22Rv1 (cell line): ENCODE measurements at regions not wholly inside any gene's neighbourhood (a gene's known extent, or its start where the extent isn't known, plus 50 kb on each side); places are given as distances from the start of the nearest gene placed in this dataset.

ENCODE experiments used
- ZFX ChIP-seq: fragments of 450-650 bp; IDR thresholded peaks from 2 replicates; pipeline ENCODE4 v1.6.1; 2017; ENCODE audit warnings: antibody characterized with exemption, borderline replicate concordance
- TF ChIP-seq, protein P1 (sequence below): fragments of 450-650 bp; IDR thresholded peaks from 2 replicates; pipeline ENCODE4 v1.5.1; 2017; ENCODE audit warnings: mild to moderate bottlenecking

- TF ChIP-seq, protein P1, sequence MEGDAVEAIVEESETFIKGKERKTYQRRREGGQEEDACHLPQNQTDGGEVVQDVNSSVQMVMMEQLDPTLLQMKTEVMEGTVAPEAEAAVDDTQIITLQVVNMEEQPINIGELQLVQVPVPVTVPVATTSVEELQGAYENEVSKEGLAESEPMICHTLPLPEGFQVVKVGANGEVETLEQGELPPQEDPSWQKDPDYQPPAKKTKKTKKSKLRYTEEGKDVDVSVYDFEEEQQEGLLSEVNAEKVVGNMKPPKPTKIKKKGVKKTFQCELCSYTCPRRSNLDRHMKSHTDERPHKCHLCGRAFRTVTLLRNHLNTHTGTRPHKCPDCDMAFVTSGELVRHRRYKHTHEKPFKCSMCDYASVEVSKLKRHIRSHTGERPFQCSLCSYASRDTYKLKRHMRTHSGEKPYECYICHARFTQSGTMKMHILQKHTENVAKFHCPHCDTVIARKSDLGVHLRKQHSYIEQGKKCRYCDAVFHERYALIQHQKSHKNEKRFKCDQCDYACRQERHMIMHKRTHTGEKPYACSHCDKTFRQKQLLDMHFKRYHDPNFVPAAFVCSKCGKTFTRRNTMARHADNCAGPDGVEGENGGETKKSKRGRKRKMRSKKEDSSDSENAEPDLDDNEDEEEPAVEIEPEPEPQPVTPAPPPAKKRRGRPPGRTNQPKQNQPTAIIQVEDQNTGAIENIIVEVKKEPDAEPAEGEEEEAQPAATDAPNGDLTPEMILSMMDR = no peak
- no peak for TF ChIP-seq ZFX
Observed at GRCh38 chr2:118643294-118643693, 204.2 kb downstream of the EN1 start.
